Cardiac septum (tissue), 1 donor: ENCODE measurements at regions not wholly inside any gene's neighbourhood (a gene's known extent, or its start where the extent isn't known, plus 50 kb on each side); places are given as distances from the start of the nearest gene placed in this dataset.

Experiments
- DNase-seq: peaks from one replicate; pipeline ENCODE4 v3.0.0-alpha.2; 2020; ENCODE audit warnings: low spot score
- intact Hi-C: fragments of 100-400 bp; cut with DNase I; formaldehyde crosslinking; loops from one replicate; pipeline ENCODE4 v1.14.0; 2022
- donor health status: DM: no; HTN: no; CAD: no.

- intact Hi-C loops, result loop anchor here (5.0 to 10.0 kb wide), 4 partner anchors 87 to 389 kb away; partner anchors contain the start of gene HLX
- no peak for DNase-seq
Observed at GRCh38 chr1:221204055-221204833, 325.0 kb downstream of the HLX start.

- no peak for DNase-seq
- intact Hi-C loops, result loop anchor here (10.0 kb wide), 1 partner anchor 391 kb away; no protein-coding TSS in a partner anchor
Observed at GRCh38 chr1:221206076-221206475, 326.8 kb downstream of the HLX start.

DNA sequence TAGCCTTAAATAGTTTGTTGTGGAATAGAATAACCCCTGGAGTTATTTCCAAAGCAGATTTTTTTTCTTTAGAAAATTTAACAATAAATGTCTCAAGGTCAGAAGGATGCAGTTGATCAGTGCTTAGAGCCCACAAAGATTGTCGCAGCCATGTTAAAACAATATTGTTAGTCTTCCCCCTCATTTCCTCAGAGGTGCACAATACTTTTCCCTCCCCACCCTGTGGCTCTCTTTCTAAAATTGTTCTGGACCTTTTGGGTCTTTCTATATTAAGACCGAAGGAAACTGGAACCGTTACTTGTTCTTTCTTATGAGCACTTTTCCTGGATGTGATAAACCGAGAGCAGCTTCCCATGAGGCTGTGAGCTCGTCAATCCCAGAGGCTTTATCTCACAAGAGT is 333.7 kb downstream of the HLX start:
- DNase-seq, result no peak
- intact Hi-C loops, result no loop called here

DNA sequence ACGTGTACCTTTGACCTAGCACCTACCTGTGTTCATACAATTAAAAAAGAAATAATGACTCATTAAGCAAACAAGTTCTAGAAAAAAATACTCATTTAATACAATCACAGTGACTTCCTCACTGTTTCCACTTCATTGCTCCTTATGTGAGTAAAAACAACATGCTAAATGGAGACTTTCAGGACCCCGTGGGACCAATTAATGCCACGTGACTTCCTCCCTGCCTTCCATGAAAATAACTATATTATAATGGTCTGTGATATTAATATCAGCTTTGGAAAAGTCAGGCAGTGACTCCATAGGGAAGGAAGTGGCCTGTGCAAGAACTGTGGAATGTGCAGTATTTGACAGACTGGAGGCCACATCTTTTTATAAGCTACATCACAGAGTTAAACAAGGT is 337.8 kb downstream of the HLX start:
- intact Hi-C loops, result loop anchor here (5.0 kb wide), 1 partner anchor 175 kb away; no protein-coding TSS in a partner anchor
- DNase-seq, result no peak

DNA sequence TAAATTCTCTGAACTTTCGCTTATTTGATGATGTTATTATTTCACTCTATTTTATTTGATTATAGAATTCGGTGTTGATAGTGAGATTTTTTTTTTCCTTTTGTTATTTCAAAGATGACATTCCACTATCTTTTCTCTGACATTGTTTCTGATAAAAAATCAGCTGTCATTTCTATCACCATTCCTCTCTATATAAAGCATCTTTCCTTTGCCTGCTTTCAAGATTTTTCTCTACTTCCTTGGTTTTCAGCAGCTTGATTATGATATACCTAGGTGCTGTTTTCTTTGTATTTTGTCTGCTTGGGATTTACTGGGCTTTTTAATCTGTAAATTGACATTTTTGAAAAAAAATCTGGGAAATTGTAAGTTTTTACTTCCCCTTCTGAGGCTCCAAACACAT is 344.0 kb downstream of the HLX start:
- DNase-seq, result no peak
- intact Hi-C loops, result no loop called here

GRCh38 chr1:221227460-221227859 is 348.2 kb downstream of the HLX start:
- DNase-seq, result no peak
- intact Hi-C loops, result no loop called here

- intact Hi-C loops, result no loop called here
- no peak for DNase-seq
Observed at GRCh38 chr1:221227872-221228337, 348.7 kb downstream of the HLX start.

DNA sequence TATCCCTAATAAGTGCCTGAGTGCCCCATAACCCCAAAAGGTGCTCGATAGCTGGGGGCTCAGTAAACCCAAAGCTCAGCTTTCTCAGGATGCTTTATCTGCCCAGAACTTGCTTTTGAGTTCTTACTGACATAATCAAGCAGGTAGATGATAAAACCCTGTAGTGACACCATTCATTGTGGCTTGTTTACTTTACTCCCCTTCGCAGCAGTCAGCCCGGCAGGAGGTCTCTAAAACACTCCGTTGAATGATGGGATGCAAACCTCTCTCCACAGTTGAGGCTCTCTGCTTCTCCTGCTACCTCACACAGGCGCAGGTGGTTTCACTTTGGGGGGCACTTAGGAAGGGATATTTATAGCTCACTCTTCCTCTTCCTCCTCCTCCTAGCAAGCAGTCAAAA is 349.4 kb downstream of the HLX start:
- DNase-seq, result no peak
- intact Hi-C loops, result no loop called here

GRCh38 chr1:221230605-221231004 is 351.4 kb downstream of the HLX start:
- no peak for DNase-seq
- intact Hi-C loops, result no loop called here

DNA sequence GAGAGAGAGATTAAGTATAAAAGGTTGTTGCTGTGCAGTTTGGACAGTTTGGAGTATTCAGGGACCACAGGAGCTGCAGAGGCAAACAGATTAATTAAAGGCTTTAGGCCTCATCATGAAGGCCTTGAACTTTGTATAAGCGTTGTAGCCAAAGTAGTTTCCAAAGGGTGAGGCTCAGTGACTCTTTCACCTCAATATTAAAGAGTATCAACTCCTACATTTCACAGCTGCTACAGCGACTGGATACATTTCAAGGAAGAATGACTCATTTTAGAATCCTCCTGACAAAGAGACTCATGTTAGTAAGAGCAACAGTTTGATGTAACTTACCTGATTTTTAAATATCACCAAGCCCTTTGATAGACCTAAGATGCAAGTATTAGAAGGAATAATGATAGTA is 355.5 kb downstream of the HLX start:
- intact Hi-C loops, result no loop called here

DNA sequence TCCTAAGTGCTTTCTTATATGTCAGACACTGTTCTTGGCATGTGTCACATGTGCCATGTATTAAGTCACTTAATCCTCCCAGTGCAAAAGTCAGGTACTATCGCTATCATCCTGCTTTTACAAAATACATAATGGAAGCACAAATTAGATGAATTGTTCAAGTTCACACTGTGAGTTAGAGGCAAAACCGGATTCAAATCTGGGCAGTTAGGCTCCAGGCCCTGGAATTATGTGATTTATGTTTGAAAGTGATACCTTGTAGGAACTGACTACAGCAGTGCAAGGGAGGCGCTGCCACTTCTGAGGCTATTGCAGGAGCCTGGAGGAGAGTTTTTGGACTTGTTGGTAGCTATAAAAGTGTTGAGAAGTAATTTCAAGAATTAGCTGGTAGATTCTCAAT is 358.3 kb downstream of the HLX start:
- intact Hi-C loops, result no loop called here
- DNase-seq, result no peak

More for the DNA sequence above, 355.5 kb downstream of the HLX start:
- no peak for DNase-seq

DNA sequence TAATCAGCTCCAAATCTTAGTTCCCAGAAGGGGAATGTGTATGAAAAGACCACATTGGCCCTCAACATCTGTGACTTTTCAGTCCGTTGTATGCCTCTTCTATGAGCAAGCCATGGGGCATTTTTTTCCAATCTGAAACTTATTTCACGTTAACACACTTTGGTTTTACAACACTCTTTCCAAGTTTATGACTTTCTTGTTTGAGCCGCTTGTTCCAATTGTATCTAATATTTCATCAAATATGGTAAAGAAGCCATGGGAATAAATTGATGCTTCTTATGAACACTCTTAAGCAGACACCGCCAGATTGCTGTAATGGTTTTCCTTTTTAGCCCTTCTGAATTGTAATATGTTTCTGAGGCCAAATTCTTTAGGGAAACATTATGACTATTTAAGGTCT is 359.9 kb downstream of the HLX start:
- intact Hi-C loops, result no loop called here

GRCh38 chr1:221239792-221240191 is 360.5 kb downstream of the HLX start:
- intact Hi-C loops, result no loop called here
- DNase-seq, result no peak

More for the DNA sequence above, 359.9 kb downstream of the HLX start:
- DNase-seq, result no peak

DNA sequence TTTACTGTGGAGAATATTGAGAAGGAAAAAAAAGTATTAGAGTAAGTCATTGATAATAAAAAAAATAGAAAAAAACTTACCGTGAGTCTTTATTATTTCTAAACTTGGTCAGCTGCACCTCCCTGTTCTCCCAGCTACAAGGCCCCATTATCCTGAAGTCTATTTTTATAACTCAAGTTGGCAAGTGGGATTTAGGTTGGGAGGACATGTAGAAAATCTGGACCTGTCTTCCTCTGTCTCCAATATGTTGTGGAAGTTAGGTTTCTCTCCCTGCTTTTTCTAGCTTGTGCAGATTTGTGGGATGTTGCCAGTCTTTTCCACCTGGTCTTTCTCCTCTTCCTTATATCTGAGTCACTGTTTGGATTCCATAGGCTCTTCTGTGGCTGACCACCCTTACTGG is 361.4 kb downstream of the HLX start:
- no peak for DNase-seq
- intact Hi-C loops, result no loop called here

DNA sequence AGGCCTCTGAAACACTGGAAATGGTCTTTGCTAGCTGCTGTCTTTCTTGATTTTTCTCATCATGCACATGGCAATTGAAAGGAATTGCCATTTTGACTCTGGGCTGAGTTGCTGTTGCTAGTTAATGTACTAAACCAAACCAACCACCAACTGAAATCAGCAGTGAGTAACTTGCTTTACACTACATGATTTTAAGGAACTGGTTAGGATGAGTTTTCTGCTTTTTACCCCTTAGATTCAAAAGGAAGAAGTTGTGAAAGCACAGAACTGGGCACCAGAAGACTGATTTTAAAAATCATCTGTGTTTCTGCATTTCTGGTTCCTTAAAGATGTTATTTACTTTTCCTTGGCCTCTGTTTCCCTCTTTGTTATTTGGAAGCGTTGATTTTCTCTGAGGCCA is 361.9 kb downstream of the HLX start:
- intact Hi-C loops, result no loop called here
- no peak for DNase-seq

DNA sequence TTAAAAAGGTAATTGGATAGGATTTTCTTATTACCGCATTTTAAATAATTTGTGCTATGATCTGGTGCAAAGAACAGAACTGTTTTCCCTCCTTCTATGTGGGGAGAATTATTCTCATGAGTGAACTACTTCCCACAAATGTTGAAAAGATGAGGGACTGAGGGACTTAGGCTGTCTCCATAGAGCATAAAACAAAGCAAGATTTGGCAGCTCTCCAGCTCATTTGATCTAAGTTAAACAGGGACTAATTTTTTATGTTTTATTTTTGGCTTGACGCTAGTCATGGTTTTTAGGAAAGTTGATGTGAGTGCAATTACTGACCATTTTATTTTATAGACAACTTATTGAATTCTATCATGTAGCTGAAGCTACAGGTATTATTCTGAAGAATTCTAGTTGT is 362.3 kb downstream of the HLX start:
- no peak for DNase-seq
- intact Hi-C loops, result no loop called here

- DNase-seq, result no peak
- intact Hi-C loops, result no loop called here
Observed at GRCh38 chr1:221246067-221246466, 366.8 kb downstream of the HLX start.

GRCh38 chr1:221246628-221247415 is 367.6 kb downstream of the HLX start:
- no peak for DNase-seq
- intact Hi-C loops, result no loop called here

DNA sequence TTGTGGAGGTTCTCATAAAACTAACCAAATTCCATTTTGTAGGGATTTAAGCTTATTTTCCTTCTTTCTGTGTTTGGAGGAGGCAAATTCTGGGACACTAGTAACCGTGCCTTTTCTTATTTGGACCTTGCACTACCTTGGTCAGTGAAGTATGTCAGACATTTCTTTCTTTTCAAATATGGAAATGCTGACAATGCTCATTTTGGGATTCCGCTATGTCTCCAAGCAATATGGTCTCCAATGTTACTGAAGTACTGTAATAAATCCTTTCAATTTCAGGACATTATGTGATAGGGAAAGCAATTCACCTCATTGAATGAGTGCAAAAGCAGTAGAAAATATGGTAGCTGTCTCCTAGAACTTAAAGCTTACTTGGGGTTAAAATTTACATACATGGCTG is 372.3 kb downstream of the HLX start:
- no peak for DNase-seq
- intact Hi-C loops, result no loop called here

DNA sequence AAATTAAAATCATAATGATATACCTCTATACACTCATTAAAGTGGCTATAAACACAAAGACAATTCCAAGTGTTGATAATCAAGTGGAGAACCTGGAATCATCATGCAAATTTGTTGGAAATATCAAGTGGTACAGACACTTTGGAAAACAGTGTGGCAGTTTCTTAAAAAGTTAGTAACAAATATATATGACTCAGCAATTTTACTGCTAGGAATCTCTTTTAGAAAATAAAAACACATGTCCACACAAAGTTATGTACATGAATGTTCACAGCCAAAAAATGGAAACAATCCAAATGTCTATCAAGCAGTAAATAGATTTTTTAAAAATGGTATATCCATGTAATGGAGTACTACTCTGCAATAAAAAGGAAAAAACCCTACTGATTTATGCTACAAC is 375.6 kb downstream of the HLX start:
- intact Hi-C loops, result no loop called here
- no peak for DNase-seq

DNA sequence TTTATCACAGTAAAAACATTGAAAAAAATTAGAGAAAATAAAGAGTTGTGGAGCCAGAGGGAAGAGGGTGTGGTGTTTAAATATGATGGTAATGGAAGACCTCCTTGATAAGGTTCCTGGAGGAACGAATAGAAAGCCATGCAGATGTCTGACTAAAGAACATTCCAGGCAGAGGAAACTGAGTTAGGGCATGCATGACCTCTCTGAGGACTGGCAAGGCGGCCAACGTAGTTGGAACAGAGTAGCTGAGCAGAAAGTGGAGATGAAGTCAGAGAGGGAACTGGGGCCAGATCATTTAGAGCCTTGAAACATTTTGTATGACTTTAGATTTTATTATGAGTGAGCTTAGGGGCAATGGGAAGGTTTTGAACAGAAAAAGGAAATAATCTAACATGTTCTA is 377.5 kb downstream of the HLX start:
- intact Hi-C loops, result no loop called here

More for the DNA sequence above, 377.5 kb downstream of the HLX start:
- DNase-seq, result no peak
